H1 (cell line): ENCODE measurements at regions not wholly inside any gene's neighbourhood (a gene's known extent, or its start where the extent isn't known, plus 50 kb on each side); places are given as distances from the start of the nearest gene placed in this dataset.

ENCODE experiments used
- CTCF ChIA-PET: fragments of 300-600 bp; sonication (Branson Sonifier 250); formaldehyde crosslinking; loops from one replicate; lab custom pipeline; 2021; ENCODE audit not compliant: partially characterized antibody; lab: Charles Lee
- POLR2A ChIA-PET: fragments of 300-600 bp; sonication (Branson Sonifier 250); formaldehyde crosslinking; loops from one replicate; lab custom pipeline; 2021; ENCODE audit warnings: inconsistent platforms; ENCODE audit not compliant: partially characterized antibody; lab: Charles Lee
- DNase-seq, 2 experiments: peaks; one replicate each; pipeline versions ENCODE4 v3.0.0 to v3.0.0-alpha.2; 2010 to 2022; ENCODE audit warnings: low spot score in 2 of 2, low read depth in 1 of 2, mixed read lengths in 1 of 2
- FAIRE-seq: peaks from 2 replicates; lab custom pipeline; 2011; peaks lifted over from hg19 to GRCh38; lab: Jason Lieb, UNC
- H2AFZ ChIP-seq: 2 replicates; pipeline ENCODE4 v1.8.1; 2012; ENCODE audit warnings: low read length, inconsistent platforms
- H2AK5ac ChIP-seq: 2 replicates; pipeline ENCODE4 v1.6.1; 2013; ENCODE audit warnings: low read depth, low read length
- H2BK120ac ChIP-seq: replicated peaks from 2 replicates; pipeline ENCODE3; 2013; ENCODE audit warnings: low read depth, low read length, inconsistent platforms
- H2BK12ac ChIP-seq: 2 replicates; pipeline ENCODE4 v1.6.1; 2013; ENCODE audit warnings: low read depth, low read length
- H2BK15ac ChIP-seq: 2 replicates; pipeline ENCODE4 v1.6.1; 2013; ENCODE audit warnings: low read length
- H2BK20ac ChIP-seq: 2 replicates; pipeline ENCODE4 v1.6.1; 2013; ENCODE audit warnings: low read length
- H2BK5ac ChIP-seq: 2 replicates; pipeline ENCODE4 v1.6.1; 2013; ENCODE audit warnings: low read depth, low read length
- H3K14ac ChIP-seq: 2 replicates; pipeline ENCODE4 v1.6.1; 2013; ENCODE audit warnings: inconsistent platforms; ENCODE audit not compliant: insufficient read length
- H3K18ac ChIP-seq: 2 replicates; pipeline ENCODE4 v1.6.1; 2013; ENCODE audit warnings: low read length; ENCODE audit errors: extremely low read depth
- H3K23ac ChIP-seq: 2 replicates; pipeline ENCODE4 v1.6.1; 2013; ENCODE audit warnings: inconsistent platforms; ENCODE audit not compliant: insufficient read length
- H3K23me2 ChIP-seq: 2 replicates; pipeline ENCODE4 v1.6.1; 2013; ENCODE audit warnings: low read depth, low read length
- H3K27ac ChIP-seq: 2 replicates; pipeline ENCODE4 v1.6.1; 2011; ENCODE audit warnings: low read depth, low read length, inconsistent platforms
- H3K27me3 ChIP-seq, 4 experiments: replicated peaks in 1 of 4; 1 replicate in 1 of 4; 2 replicates in 3 of 4; pipeline versions ENCODE4 v1.6.1 to v1.8.1; 2011 to 2013; ENCODE audit warnings: low read length in 3 of 4, mild to moderate bottlenecking in 3 of 4, inconsistent platforms in 2 of 4, mixed read lengths in 2 of 4, moderate library complexity in 1 of 4; ENCODE audit not compliant: control insufficient read depth in 3 of 4, insufficient read depth in 3 of 4; ENCODE audit errors: extremely low read depth in 1 of 4
- H3K36me3 ChIP-seq, 4 experiments: 2 replicates each; pipeline versions ENCODE4 v1.6.1 to v1.8.1; 2011 to 2013; ENCODE audit warnings: mild to moderate bottlenecking in 4 of 4, low read length in 3 of 4, moderate library complexity in 2 of 4, control low read depth in 1 of 4, inconsistent platforms in 1 of 4; ENCODE audit not compliant: insufficient read depth in 4 of 4, control insufficient read depth in 2 of 4
- H3K4ac ChIP-seq: replicated peaks from 2 replicates; pipeline ENCODE3; 2013; ENCODE audit warnings: low read length, low read depth, mixed read lengths, inconsistent platforms; ENCODE audit not compliant: insufficient read length
- H3K4me1 ChIP-seq, 4 experiments: replicated peaks in 1 of 4; 1 replicate in 1 of 4; 2 replicates in 3 of 4; pipeline versions ENCODE4 v1.6.1 to v1.8.1; 2011 to 2013; ENCODE audit warnings: low read length in 3 of 4, inconsistent platforms in 2 of 4, mixed read lengths in 1 of 4; ENCODE audit not compliant: insufficient read depth in 4 of 4, control insufficient read depth in 3 of 4
- H3K4me2 ChIP-seq, 2 experiments: 2 replicates each; pipeline versions ENCODE4 v1.6.1 to v1.8.1; 2011 to 2013; ENCODE audit warnings: low read depth in 2 of 2, low read length in 2 of 2, control low read depth in 1 of 2, inconsistent platforms in 1 of 2, mild to moderate bottlenecking in 1 of 2; ENCODE audit not compliant: insufficient read depth in 1 of 2
- H3K4me3 ChIP-seq, 4 experiments: fragments of 200-600, 300-600 bp in 1 of 4; sonication (generic), shearing (Covaris generic), sonication (Bioruptor Twin) in 1 of 4; 2 replicates each; pipeline versions ENCODE4 v1.5.1 to v1.8.1; 2011 to 2016; ENCODE audit warnings: low read length in 4 of 4, low read depth in 3 of 4, control low read depth in 2 of 4, inconsistent platforms in 2 of 4, mild to moderate bottlenecking in 2 of 4, mixed read lengths in 1 of 4, moderate library complexity in 1 of 4; ENCODE audit not compliant: insufficient read depth in 2 of 4; ENCODE audit errors: extremely low read depth in 1 of 4
- H3K56ac ChIP-seq: replicated peaks from 2 replicates; pipeline ENCODE3; 2013; ENCODE audit warnings: low read depth, mild to moderate bottlenecking, mixed read lengths, low read length, inconsistent platforms; ENCODE audit not compliant: insufficient read length
- H3K79me1 ChIP-seq: 2 replicates; pipeline ENCODE4 v1.6.1; 2013; ENCODE audit warnings: low read depth, low read length, control low read depth
- H3K79me2 ChIP-seq, 2 experiments: 2 replicates each; pipeline versions ENCODE4 v1.6.1 to v1.8.1; 2012 to 2013; ENCODE audit warnings: low read length in 2 of 2, mild to moderate bottlenecking in 2 of 2, inconsistent platforms in 1 of 2; ENCODE audit not compliant: insufficient read depth in 2 of 2, control insufficient read depth in 1 of 2
- H3K9ac ChIP-seq, 4 experiments: replicated peaks in 1 of 4; 1 replicate in 1 of 4; 2 replicates in 3 of 4; pipeline versions ENCODE4 v1.6.1 to v1.8.1; 2011 to 2013; ENCODE audit warnings: low read depth in 3 of 4, low read length in 3 of 4, control low read depth in 2 of 4, mild to moderate bottlenecking in 2 of 4, moderate library complexity in 2 of 4, inconsistent platforms in 1 of 4; ENCODE audit errors: extremely low read depth in 1 of 4
- H3K9me3 ChIP-seq, 2 experiments: 2 replicates each; pipeline versions ENCODE4 v1.6.1 to v1.8.1; 2012 to 2013; ENCODE audit warnings: mild to moderate bottlenecking in 2 of 2, moderate library complexity in 2 of 2, control low read depth in 1 of 2, inconsistent platforms in 1 of 2, low read depth in 1 of 2, low read length in 1 of 2, mixed read lengths in 1 of 2; ENCODE audit not compliant: insufficient read depth in 2 of 2
- H4K20me1 ChIP-seq, 2 experiments: replicated peaks in 1 of 2; 2 replicates each; pipeline versions ENCODE3 to v1.8.1; 2011 to 2013; ENCODE audit warnings: inconsistent platforms in 2 of 2, low read length in 2 of 2, mild to moderate bottlenecking in 1 of 2; ENCODE audit not compliant: insufficient read depth in 2 of 2, control insufficient read depth in 1 of 2
- H4K5ac ChIP-seq: 2 replicates; pipeline ENCODE4 v1.6.1; 2013; ENCODE audit warnings: low read length, low read depth, mixed read lengths, inconsistent platforms; ENCODE audit not compliant: insufficient read length
- H4K8ac ChIP-seq: 2 replicates; pipeline ENCODE4 v1.8.0; 2013; ENCODE audit warnings: mild to moderate bottlenecking, moderate library complexity, low read length, inconsistent platforms; ENCODE audit not compliant: insufficient read depth; ENCODE audit errors: extremely low read depth
- H4K91ac ChIP-seq: replicated peaks from 2 replicates; pipeline ENCODE3; 2013; ENCODE audit warnings: low read length, mixed read lengths, inconsistent platforms; ENCODE audit not compliant: insufficient read length
- BRCA1 ChIP-seq: IDR thresholded peaks from 2 replicates; pipeline ENCODE4 v1.6.1; 2012; ENCODE audit warnings: low read depth, low read length, improper control_type of control experiment
- CBX8 ChIP-seq: fragments of 300-800, 300-1000 bp; sonication (generic); IDR thresholded peaks from 2 replicates; pipeline ENCODE4 v1.7.1; 2016; ENCODE audit warnings: low read depth, low read length, borderline replicate concordance
- CEBPB ChIP-seq: IDR thresholded peaks from 2 replicates; pipeline ENCODE4 v1.6.1; 2012; ENCODE audit warnings: low read depth, low read length
- CREB1 ChIP-seq: IDR thresholded peaks from 2 replicates; pipeline ENCODE4 v1.6.1; 2012; ENCODE audit warnings: inconsistent platforms
- CTCF ChIP-seq, 3 experiments: IDR thresholded peaks; 1 replicate in 2 of 3; 2 replicates in 1 of 3; pipeline versions ENCODE4 v1.5.1 to v1.6.1; 2011; ENCODE audit warnings: low read length in 3 of 3, mild to moderate bottlenecking in 3 of 3, inconsistent platforms in 2 of 3, low read depth in 1 of 3, moderate library complexity in 1 of 3; ENCODE audit not compliant: insufficient read depth in 1 of 3; ENCODE audit errors: control extremely low read depth in 1 of 3
- KDM4A ChIP-seq: IDR thresholded peaks from one replicate; pipeline ENCODE4 v1.7.1; 2012; ENCODE audit warnings: low read depth, mild to moderate bottlenecking, moderate library complexity, low read length, inconsistent platforms; ENCODE audit not compliant: severe bottlenecking
- SP1 ChIP-seq: IDR thresholded peaks from 2 replicates; pipeline ENCODE4 v1.6.1; 2011; ENCODE audit warnings: low read depth, low read length
- SP4 ChIP-seq: IDR thresholded peaks from 2 replicates; pipeline ENCODE4 v1.6.1; 2012; ENCODE audit warnings: low read length, inconsistent platforms
- TAF1 ChIP-seq: IDR thresholded peaks from 2 replicates; pipeline ENCODE4 v1.6.1; 2011; ENCODE audit warnings: mild to moderate bottlenecking, low read depth, low read length
- TCF12 ChIP-seq: IDR thresholded peaks from 2 replicates; pipeline ENCODE4 v1.6.1; 2011; ENCODE audit warnings: low read depth, mild to moderate bottlenecking, low read length
- TEAD4 ChIP-seq: IDR thresholded peaks from 2 replicates; pipeline ENCODE4 v1.6.1; 2012; ENCODE audit warnings: low read depth, low read length, inconsistent platforms, mixed read lengths
- ZNF274 ChIP-seq: IDR thresholded peaks from 2 replicates; pipeline ENCODE4 v1.7.0; 2012; ENCODE audit warnings: low read length, borderline replicate concordance; ENCODE audit errors: extremely low read depth
- WGBS, 2 experiments: shearing (Covaris generic) in 1 of 2; methylation state at CpG; one replicate each; pipeline versions ENCODE4 v1.1.6 to v1.1.7; 2013 to 2015; ENCODE audit warnings: low lambda C conversion rate in 2 of 2, mixed read lengths in 2 of 2, inconsistent platforms in 1 of 2, low coverage in 1 of 2, missing lambda C conversion rate in 1 of 2; ENCODE audit not compliant: insufficient replicate concordance in 2 of 2, insufficient coverage in 1 of 2, insufficient read length in 1 of 2; ENCODE audit errors: extremely low coverage in 1 of 2, missing lambda C conversion rate in 1 of 2; 5-methylcytosine and 5-hydroxymethylcytosine counted together

- Histone ChIP-seq H3K4me2 (no peak overlapping the region), H3K79me2 (no peaks in the 10 kb centered on the region), H3K4me1 (no peaks in the 10 kb centered on the region), H2AFZ (no peak overlapping the region), H3K9ac (no peak overlapping the region), H3K23me2 (no peaks in the 10 kb centered on the region), H2BK5ac (no peak overlapping the region), H3K23ac (no peak overlapping the region), H3K27me3 (no peaks in the 10 kb centered on the region), H4K20me1 (no peaks in the 10 kb centered on the region), H4K8ac (no peak overlapping the region), H2BK20ac (no peak overlapping the region), H3K27ac (no peak overlapping the region), H2BK12ac (no peak overlapping the region), H3K56ac (no peak overlapping the region), H3K18ac (no peak overlapping the region), H2BK15ac (no peak overlapping the region), H3K36me3 (peaks cover 0 to 3% (median 0%) of the 10 kb centered on the region in 4 experiments; a peak in 1 of 8 replicates), H2BK120ac (no peak overlapping the region), H3K9me3 (peaks cover 0 to 4% of the 10 kb centered on the region in 2 experiments; a peak in 1 of 4 replicates), H3K4ac (no peak overlapping the region), H4K5ac (no peak overlapping the region), H4K91ac (no peak overlapping the region), H3K79me1 (no peaks in the 10 kb centered on the region), H3K4me3 (no peak overlapping the region), H2AK5ac (no peak overlapping the region), H3K14ac (no peak overlapping the region)
- TF ChIP-seq CBX8, result no peak
- no peak for TF ChIP-seq BRCA1
- no peak for TF ChIP-seq SP1
- no peak for TF ChIP-seq TAF1
- TF ChIP-seq TCF12, result no peak
- TF ChIP-seq CEBPB, result no peak
- no peak for TF ChIP-seq CTCF (IDR thresholded peaks at IDR 0.05; ENCODE audit: control extremely low read depth in 1 of 3, insufficient read depth in 1 of 3, low read depth in 1 of 3, low read length in 3 of 3)
- no peak for TF ChIP-seq CREB1
- TF ChIP-seq KDM4A, result no peak
- TF ChIP-seq TEAD4, result no peak
- TF ChIP-seq ZNF274, result no peak
- no peak for TF ChIP-seq SP4
- CTCF ChIA-PET, result interaction anchor here (1.6 kb wide), 1 partner anchor 12 kb away, joined by 5 read pairs; no protein-coding TSS in a partner anchor
- FAIRE-seq, result no peak
- no peak for DNase-seq
- WGBS, 2 experiments, result 82% methylated on average over 4 of the region's 4 CpGs; no CpG with 5 or more reads in 1 of the 2 experiments
- POLR2A ChIA-PET, result no interaction called here
Observed at GRCh38 chr1:215397843-215398242, 169.3 kb upstream of the KCTD3 start.
